Psoas muscle (tissue), 7 donors: ENCODE measurements at regions not wholly inside any gene's neighbourhood (a gene's known extent, or its start where the extent isn't known, plus 50 kb on each side); places are given as distances from the start of the nearest gene placed in this dataset.

Experiments used
- ATAC-seq, 4 donors: fragments of 200-7000 bp; cut with Tn5 transposase; one replicate each; pipeline ENCODE4 v1.9.1; 2020; ENCODE audit warnings: moderate library complexity in 3 of 4, mild to moderate bottlenecking in 2 of 4
- DNase-seq, 2 donors: peaks; one replicate each; pipeline ENCODE4 v3.0.0-alpha.2; 2020
- H3K27ac ChIP-seq: fragments of 200-600 bp; one replicate; pipeline ENCODE4 v1.8.0; 2022
- H3K27me3 ChIP-seq, 3 donors: fragments of 200-600 bp in 1 of 3; one replicate each; pipeline versions ENCODE4 v1.6.1 to v1.8.0; 2013 to 2022; ENCODE audit warnings: low read length in 2 of 3, mild to moderate bottlenecking in 2 of 3, moderate library complexity in 1 of 3; ENCODE audit not compliant: insufficient read depth in 3 of 3
- H3K36me3 ChIP-seq, 2 donors: fragments of 200-600 bp in 1 of 2; one replicate each; pipeline versions ENCODE4 v1.6.1 to v1.8.0; 2013 to 2022; ENCODE audit warnings: low read depth in 1 of 2, mild to moderate bottlenecking in 1 of 2, moderate library complexity in 1 of 2; ENCODE audit not compliant: insufficient read depth in 1 of 2
- H3K4me1 ChIP-seq: fragments of 200-600 bp; one replicate; pipeline ENCODE4 v1.8.0; 2022
- H3K4me3 ChIP-seq: fragments of 200-600 bp; one replicate; pipeline ENCODE4 v1.8.0; 2022; ENCODE audit warnings: mild to moderate bottlenecking
- H3K9me3 ChIP-seq: fragments of 200-600 bp; one replicate; pipeline ENCODE4 v1.8.0; 2022
- CTCF ChIP-seq: fragments of 200-600 bp; IDR thresholded peaks from one replicate; pipeline ENCODE4 v1.8.0; 2022; ENCODE audit warnings: antibody characterized with exemption
- WGBS, 3 donors: extraction: QIAGEN DNeasy Blood & Tissue Kit; methylation state at CpG; one replicate each; pipeline versions ENCODE4 v1.1.6 to v1.1.7; 2013; 5-methylcytosine and 5-hydroxymethylcytosine counted together
- intact Hi-C, 2 donors: fragments of 100-400 bp; cut with DNase I; formaldehyde crosslinking; loops; one replicate each; pipeline versions ENCODE4 v1.11.0 to v1.14.2; 2022
- donor health status: healthy with polysubstance abuse.
- donor health status: DM: no; HTN: no; CAD: no; lungs with moderate emphysema.
- donor health status: Bipolar disorder and iron deficiency.
- donor health status: healthy.
- donor health status: DM: yes; HTN: yes; CAD: no.
- donor health status: DM: no; HTN: no; CAD: no.
- donor health status: DM: yes; HTN: yes; CAD: no.

- Histone ChIP-seq H3K4me1 (no peaks in the 10 kb centered on the region), H3K27me3 (peaks cover 0 to 40% (median 4%) of the 10 kb centered on the region in 3 donors), H3K9me3 (no peaks in the 10 kb centered on the region), H3K27ac (no peak overlapping the region), H3K4me3 (no peak overlapping the region), H3K36me3 (no peaks in the 10 kb centered on the region)
- no peak for TF ChIP-seq CTCF
- WGBS, 3 donors = 27 to 43% (median 32%) methylated on average over 7 of the region's 7 CpGs
- no peak for ATAC-seq
- DNase-seq = no peak
- intact Hi-C loops = no loop called here
Measured at GRCh38 chr5:133690746-133691145, 78.4 kb upstream of the FSTL4 start.

- Histone ChIP-seq H3K9me3 (no peaks in the 10 kb centered on the region), H3K36me3 (no peaks in the 10 kb centered on the region), H3K4me3 (no peak overlapping the region), H3K4me1 (no peaks in the 10 kb centered on the region), H3K27me3 (peaks cover 0 to 40% (median 7%) of the 10 kb centered on the region in 3 donors), H3K27ac (no peak overlapping the region)
- intact Hi-C loops = no loop called here
- DNase-seq (no peak), ATAC-seq (no peak)
- 68 to 70% (median 69%) methylated on average over 5 of the region's 5 CpGs for WGBS, 3 donors
- no peak for TF ChIP-seq CTCF
Measured at GRCh38 chr5:133688391-133688790, 76.0 kb upstream of the FSTL4 start.

GRCh38 chr5:133687212-133688061 lies 75.1 kb upstream of the FSTL4 start:
- TF ChIP-seq CTCF = no peak
- Histone ChIP-seq H3K27me3 (peaks cover 0 to 40% (median 3%) of the 10 kb centered on the region in 3 donors), H3K27ac (no peak overlapping the region), H3K4me1 (no peaks in the 10 kb centered on the region), H3K36me3 (no peaks in the 10 kb centered on the region), H3K4me3 (no peak overlapping the region), H3K9me3 (no peaks in the 10 kb centered on the region)
- ATAC-seq (no peak), DNase-seq (no peak)
- WGBS, 3 donors = 64 to 69% (median 64%) methylated on average over 11 of the region's 11 CpGs
- intact Hi-C loops = no loop called here

DNA sequence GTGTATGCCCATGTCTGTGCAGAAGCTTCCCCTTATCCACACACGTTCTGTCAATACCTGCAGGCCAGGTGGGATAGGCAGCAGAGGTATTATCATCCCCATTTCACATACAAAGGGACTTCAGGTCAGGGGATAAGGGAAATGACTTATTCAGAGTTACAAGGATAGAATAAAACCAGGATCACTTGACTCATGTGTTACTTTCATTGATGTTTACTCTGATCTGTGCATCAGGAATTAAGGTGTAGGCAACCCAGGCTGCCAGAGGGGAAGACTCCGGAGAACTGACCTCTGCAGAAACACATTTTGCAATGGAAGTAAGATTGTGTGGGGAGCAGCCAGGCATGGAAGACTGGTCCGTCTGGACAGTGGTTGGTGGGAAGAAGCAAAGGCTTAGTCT lies 74.2 kb upstream of the FSTL4 start:
- no peaks in the 10 kb centered on the region for H3K36me3 ChIP-seq
- H3K4me1 ChIP-seq = no peaks in the 10 kb centered on the region
- DNase-seq = no peak
- ATAC-seq = no peak
- no peak for TF ChIP-seq CTCF
- WGBS, 3 donors = 64 to 88% (median 69%) methylated on average over 3 of the region's 3 CpGs
- no peak overlapping the region for H3K4me3 ChIP-seq
- H3K27me3 ChIP-seq = peaks cover 0 to 36% (median 3%) of the 10 kb centered on the region in 3 donors
- H3K9me3 ChIP-seq = no peaks in the 10 kb centered on the region
- intact Hi-C loops = no loop called here
- no peak overlapping the region for H3K27ac ChIP-seq
